Epithelial cell of esophagus (primary cell): ENCODE measurements at regions not wholly inside any gene's neighbourhood (a gene's known extent, or its start where the extent isn't known, plus 50 kb on each side); places are given as distances from the start of the nearest gene placed in this dataset.

ENCODE experiments used
- DNase-seq: peaks from one replicate; pipeline ENCODE4 v3.0.0; 2010; ENCODE audit warnings: low read depth
- H3K4me3 ChIP-seq: 2 replicates; pipeline ENCODE4 v1.5.1; 2011; ENCODE audit warnings: mild to moderate bottlenecking, low read length, control low read depth
- TF ChIP-seq, protein P1 (sequence below): IDR thresholded peaks from 2 replicates; pipeline ENCODE4 v1.5.1; 2011; ENCODE audit warnings: low read depth, mild to moderate bottlenecking, low read length, control low read depth, inconsistent platforms; ENCODE audit not compliant: insufficient read depth; ENCODE audit errors: missing control alignments

DNA sequence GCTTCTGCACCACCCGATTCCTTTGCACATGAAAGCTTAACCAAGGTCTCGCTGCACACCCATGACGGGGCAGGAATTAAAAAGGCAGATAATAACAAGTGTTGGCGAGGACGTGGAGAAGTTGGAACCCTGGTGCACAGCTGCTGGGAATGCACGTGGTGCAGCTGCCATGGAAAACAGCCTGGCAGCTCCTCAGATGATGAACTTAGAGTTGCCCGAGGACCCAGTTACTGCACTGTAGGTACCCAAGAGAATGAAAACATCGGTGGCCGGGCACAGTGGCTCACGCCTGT is 211.6 kb upstream of the CIBAR2 start:
- TF ChIP-seq, protein P1, sequence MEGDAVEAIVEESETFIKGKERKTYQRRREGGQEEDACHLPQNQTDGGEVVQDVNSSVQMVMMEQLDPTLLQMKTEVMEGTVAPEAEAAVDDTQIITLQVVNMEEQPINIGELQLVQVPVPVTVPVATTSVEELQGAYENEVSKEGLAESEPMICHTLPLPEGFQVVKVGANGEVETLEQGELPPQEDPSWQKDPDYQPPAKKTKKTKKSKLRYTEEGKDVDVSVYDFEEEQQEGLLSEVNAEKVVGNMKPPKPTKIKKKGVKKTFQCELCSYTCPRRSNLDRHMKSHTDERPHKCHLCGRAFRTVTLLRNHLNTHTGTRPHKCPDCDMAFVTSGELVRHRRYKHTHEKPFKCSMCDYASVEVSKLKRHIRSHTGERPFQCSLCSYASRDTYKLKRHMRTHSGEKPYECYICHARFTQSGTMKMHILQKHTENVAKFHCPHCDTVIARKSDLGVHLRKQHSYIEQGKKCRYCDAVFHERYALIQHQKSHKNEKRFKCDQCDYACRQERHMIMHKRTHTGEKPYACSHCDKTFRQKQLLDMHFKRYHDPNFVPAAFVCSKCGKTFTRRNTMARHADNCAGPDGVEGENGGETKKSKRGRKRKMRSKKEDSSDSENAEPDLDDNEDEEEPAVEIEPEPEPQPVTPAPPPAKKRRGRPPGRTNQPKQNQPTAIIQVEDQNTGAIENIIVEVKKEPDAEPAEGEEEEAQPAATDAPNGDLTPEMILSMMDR = no peak
- no peak for DNase-seq
- no peak overlapping the region for H3K4me3 ChIP-seq

DNA sequence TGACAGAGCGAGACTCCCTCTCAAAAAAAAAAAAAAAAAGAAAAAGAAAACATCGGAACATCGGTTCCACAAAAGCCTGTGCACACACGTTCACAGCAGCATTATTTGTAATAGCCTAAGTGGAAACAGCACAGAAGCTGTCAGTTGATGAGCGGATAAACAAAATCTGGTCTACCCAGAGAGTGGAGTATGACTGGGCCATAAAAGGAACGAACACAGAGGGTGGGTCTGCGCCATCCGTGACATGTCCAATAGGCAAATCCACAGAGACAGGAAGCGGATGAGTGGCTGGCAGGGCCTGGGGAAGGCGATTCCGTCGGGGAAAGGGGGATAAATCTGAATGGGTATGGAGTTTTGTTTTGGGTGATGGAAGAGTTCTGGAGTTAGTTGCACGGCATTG is 212.2 kb upstream of the CIBAR2 start:
- TF ChIP-seq, protein P1 = no peak
- no peak overlapping the region for H3K4me3 ChIP-seq
- DNase-seq = no peak

DNA sequence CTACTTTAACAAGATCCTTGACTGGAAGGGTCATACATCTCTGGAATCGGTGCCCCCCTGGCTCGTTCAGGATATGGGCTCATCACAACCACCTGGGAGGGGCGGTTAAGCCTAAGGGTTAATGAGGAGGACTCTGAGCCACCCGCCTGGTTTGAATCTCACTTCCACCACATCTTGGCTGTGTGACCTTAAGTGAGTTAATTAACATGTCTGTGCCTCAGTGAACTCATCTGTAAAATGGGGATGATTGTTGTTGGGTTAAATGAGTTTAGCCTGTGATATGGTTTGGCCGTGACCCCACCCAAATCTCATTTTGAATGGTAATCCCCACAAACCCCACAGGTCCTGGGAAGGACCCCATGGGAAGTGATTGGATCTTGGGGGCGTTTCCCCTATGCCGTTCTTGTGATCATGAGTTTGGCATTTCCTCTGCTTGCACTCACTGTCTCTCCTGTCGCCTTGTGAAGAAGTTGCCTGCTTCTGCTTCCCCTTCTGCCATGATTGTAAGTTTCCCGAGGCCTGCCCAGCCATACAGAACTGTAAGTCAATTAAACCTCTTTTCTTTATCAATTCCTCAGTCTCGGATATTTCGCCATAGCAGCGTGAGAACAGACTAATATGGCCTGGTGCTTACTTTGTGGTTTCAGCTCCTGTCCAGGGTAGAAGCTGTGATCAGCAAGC is 214.0 kb upstream of the CIBAR2 start:
- no peak overlapping the region for H3K4me3 ChIP-seq
- TF ChIP-seq, protein P1 = no peak
- no peak for DNase-seq

DNA sequence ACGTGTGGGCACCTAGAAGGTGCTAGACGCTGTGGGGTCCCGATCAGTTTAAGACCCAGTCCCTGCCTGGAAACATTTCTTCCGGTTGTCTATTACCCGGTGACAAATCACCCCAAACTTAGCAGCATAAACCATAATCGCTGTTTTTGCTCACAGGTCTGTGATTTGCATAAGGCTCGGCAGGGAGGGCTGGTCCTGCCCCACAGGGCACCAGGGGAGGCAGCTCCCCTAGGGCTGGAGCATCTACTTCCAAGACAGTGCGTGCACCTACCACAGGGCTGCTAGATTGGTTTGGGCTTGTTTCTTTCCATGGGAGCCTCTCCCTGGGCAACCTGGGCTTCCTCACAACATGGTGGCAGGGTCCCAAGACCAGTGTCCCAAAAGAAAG is 214.5 kb upstream of the CIBAR2 start:
- no peak overlapping the region for H3K4me3 ChIP-seq
- TF ChIP-seq, protein P1 = no peak
- no peak for DNase-seq

DNA sequence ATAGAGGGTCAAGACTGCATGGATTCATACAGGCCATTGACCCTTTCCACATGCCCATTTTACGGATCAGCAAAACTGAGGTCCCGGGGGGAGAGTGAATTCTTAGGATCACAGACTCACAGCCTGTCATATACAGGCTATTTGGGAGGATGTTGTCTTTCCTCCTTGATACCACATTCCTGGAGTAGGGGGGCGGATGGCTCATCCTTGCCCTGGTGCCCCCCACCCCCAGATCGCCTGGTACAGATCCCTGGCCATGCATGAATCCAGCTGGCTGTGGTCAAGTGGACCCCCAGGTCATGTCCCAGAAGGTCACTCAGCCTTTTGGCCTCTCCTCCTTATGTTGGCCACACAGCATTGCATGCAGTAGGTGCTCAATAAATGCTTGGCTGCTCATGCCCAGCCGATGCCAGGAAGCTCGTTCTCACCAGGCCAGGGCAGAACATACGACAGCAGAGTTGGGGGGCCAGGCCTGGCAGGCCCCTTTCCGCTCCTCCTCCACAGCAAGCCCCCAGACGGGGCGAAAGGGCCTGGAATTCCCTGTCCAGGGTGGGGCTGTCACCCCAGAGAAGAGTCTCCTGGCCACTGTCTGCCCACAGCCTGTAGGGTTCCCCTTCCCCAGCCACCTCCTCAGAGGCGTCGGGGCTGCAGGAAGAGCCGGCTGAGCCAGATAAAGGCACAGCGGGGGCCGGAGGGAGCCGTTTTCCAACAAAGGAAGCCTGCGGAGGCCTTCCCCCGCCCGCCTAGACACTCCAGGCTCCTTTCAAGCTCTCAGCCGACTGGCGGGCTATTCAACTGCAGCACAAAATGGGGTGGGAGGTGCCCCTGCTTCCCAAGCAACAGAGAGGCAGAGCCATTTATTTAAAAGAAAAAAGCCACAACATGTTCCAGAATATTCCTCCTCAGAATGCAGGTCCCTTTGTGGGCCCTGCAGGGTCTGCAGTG is 215.7 kb upstream of the CIBAR2 start:
- DNase-seq = no peak
- no peak overlapping the region for H3K4me3 ChIP-seq
- TF ChIP-seq, protein P1 = no peak

DNA sequence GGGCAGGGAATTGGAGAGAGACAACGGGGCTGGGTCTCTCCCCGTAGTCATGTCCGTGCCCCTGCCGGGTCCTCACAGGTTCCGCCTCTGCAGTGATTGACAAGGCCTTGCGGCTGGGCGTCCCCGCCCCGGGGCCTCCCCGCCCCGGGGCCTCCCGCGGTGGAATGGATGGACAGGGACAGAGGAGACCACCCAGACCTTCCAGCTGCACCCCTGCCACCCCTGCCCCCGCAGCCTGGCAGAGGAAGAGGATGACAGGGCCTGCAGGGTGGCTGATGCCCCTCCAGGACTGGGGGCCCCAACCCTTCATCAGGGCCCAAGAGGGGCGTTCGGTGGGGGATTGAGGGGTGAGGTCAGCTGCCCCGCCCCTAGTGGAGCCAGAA is 216.4 kb upstream of the CIBAR2 start:
- no peak for DNase-seq
- TF ChIP-seq, protein P1 = no peak
- H3K4me3 ChIP-seq = no peak overlapping the region
